Activated T-helper 2 cell treated with anti-CD3 and anti-CD28 coated beads, Interferon-gamma antibody, Interleukin-2, Interleukin-4, amounts not matched to agents 10 μg/mL and 5 μg/mL and 100 μg/mL, durations not matched to agents 14 hours and 24 hours and 36 hours (primary cell): ENCODE measurements at regions not wholly inside any gene's neighbourhood (a gene's known extent, or its start where the extent isn't known, plus 50 kb on each side); places are given as distances from the start of the nearest gene placed in this dataset.
"Not testable (repeated sequence)": the region's sequence is repeated elsewhere in the genome, so short reads cannot be mapped to it uniquely, and the experiment has no call there.

Experiments used
- DNase-seq: peaks from one replicate; pipeline ENCODE4 v3.0.0; 2021; ENCODE audit warnings: low spot score
- H3K27ac Mint-ChIP-seq: one replicate; pipeline ENCODE4 v1.8.0; 2021; ENCODE audit warnings: mixed read lengths
- H3K27me3 Mint-ChIP-seq: one replicate; pipeline ENCODE4 v1.8.0; 2021; ENCODE audit warnings: low read depth, mixed read lengths
- H3K36me3 Mint-ChIP-seq: one replicate; pipeline ENCODE4 v1.8.0; 2021; ENCODE audit warnings: low read depth, mixed read lengths
- H3K4me1 Mint-ChIP-seq: one replicate; pipeline ENCODE4 v1.8.0; 2021; ENCODE audit warnings: low read depth, mixed read lengths
- H3K4me3 Mint-ChIP-seq: one replicate; pipeline ENCODE4 v1.8.0; 2021; ENCODE audit warnings: low read depth, mild to moderate bottlenecking, moderate library complexity, mixed read lengths
- H3K9me3 Mint-ChIP-seq: one replicate; pipeline ENCODE4 v1.8.0; 2021; ENCODE audit warnings: mixed read lengths
- intact Hi-C: fragments of 100-400 bp; cut with micrococcal nuclease; formaldehyde crosslinking; loops from one replicate; pipeline ENCODE4 v1.15.1; 2023

GRCh38 chr2:228763379-228763981 lies 507.6 kb downstream of the PID1 start:
- no peaks in the 10 kb centered on the region for H3K4me1 Mint-ChIP-seq

DNA sequence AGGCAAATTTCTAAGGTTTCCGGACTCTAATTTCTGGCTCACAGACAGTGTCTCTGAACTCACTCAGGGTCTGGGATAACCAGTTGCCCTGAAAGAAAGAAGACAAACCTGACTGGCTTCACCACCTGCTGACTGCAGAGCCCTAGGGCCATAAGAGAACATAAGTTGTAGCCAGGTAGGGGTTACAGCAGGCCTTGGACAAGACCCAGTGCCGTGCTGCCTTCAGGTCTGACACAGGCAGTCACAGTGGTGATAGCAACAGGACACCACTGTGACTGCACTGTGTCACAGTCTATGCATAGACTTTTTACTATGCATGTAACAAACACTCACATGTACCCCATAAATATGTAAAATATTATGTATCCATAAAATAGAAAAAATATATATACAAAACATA lies 508.5 kb downstream of the PID1 start:
- Mint-ChIP-seq H3K36me3 (no peaks in the 10 kb centered on the region), H3K4me1 (no peaks in the 10 kb centered on the region), H3K27ac (no peak overlapping the region), H3K27me3 (no peaks in the 10 kb centered on the region), H3K9me3 (peaks cover 7% of the 10 kb centered on the region), H3K4me3 (no peak overlapping the region)
- no peak for DNase-seq
- intact Hi-C loops, result no loop called here

More at GRCh38 chr2:228763379-228763981, 507.6 kb downstream of the PID1 start:
- no peaks in the 10 kb centered on the region for H3K36me3 Mint-ChIP-seq
- no peak for DNase-seq
- H3K27ac Mint-ChIP-seq, result no peak overlapping the region
- H3K9me3 Mint-ChIP-seq, result peaks cover 7% of the 10 kb centered on the region
- H3K4me3 Mint-ChIP-seq, result no peak overlapping the region
- intact Hi-C loops, result no loop called here
- no peaks in the 10 kb centered on the region for H3K27me3 Mint-ChIP-seq

GRCh38 chr2:228755661-228756060 lies 515.4 kb downstream of the PID1 start:
- H3K36me3 Mint-ChIP-seq, H3K27me3 Mint-ChIP-seq, H3K4me3 Mint-ChIP-seq, H3K4me1 Mint-ChIP-seq, DNase-seq, H3K27ac Mint-ChIP-seq, intact Hi-C loops: not testable (repeated sequence)
- peaks cover 20% of the 10 kb centered on the region for H3K9me3 Mint-ChIP-seq

DNA sequence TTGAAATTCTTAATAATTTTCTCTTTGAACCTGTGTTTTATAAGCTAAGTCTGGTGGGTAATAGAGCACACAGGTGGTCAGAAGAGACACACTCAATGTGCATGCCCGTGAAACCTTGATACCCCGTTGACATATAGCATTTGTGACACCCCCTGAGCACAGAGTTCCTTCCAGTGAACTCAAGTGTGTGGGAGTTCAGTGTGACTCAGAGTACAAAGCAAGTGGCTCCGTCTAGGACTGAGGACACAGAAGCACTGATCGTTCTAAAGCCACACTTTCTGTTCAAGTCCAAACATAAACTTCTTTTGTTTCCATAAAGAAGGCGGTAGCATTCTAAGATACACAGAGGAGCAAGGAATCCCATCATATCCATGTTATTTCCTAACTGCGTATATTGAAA lies 523.6 kb downstream of the PID1 start:
- Mint-ChIP-seq H3K27me3 (no peaks in the 10 kb centered on the region), H3K4me1 (no peaks in the 10 kb centered on the region), H3K36me3 (no peaks in the 10 kb centered on the region), H3K4me3 (no peak overlapping the region), H3K9me3 (peaks cover 10% of the 10 kb centered on the region), H3K27ac (no peak overlapping the region)
- intact Hi-C loops, result no loop called here
- DNase-seq, result no peak

DNA sequence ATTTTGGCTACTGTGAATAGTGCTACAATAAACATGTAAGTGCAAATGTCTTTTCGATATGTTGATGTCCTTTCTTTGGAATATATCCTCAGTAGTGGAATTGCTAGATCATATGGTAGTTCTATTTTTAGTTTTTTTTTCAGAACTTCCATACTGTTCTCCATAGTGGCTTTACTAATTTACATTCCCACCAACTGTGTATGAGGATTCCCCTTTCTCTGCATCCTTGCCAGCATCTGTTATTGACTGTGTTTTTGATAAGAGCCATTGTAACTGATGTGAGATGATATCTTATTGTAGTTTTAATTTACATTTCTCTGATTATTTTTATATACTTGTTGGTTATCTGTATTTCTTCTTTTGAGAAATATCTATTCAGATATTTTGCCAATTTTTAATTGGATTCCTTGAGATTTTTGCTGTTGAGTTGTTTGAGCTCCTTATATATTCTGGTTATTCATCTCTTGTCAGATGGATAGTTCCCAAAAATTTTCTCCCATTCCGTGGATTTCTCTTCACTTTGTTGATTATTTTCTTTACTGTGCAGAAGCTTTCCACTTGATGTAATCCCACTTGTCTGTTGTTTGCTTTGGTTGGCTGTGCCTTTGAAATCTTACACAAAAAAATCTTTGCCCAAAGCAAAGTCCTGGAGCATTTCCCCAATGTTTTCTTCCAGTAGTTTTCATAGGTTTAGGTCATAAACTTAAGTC lies 532.3 kb downstream of the PID1 start:
- H3K27ac Mint-ChIP-seq, result no peak overlapping the region
- peaks cover 9% of the 10 kb centered on the region for H3K9me3 Mint-ChIP-seq
- H3K27me3 Mint-ChIP-seq, result no peaks in the 10 kb centered on the region
- no peaks in the 10 kb centered on the region for H3K4me1 Mint-ChIP-seq
- no peaks in the 10 kb centered on the region for H3K36me3 Mint-ChIP-seq
- H3K4me3 Mint-ChIP-seq, result no peak overlapping the region
- intact Hi-C loops, result no loop called here
- DNase-seq, result no peak

GRCh38 chr2:228735697-228736096 lies 535.4 kb downstream of the PID1 start:
- peaks cover 4% of the 10 kb centered on the region for H3K9me3 Mint-ChIP-seq
- intact Hi-C loops, result no loop called here
- H3K36me3 Mint-ChIP-seq, result no peaks in the 10 kb centered on the region
- H3K27me3 Mint-ChIP-seq, result no peaks in the 10 kb centered on the region
- no peaks in the 10 kb centered on the region for H3K4me1 Mint-ChIP-seq
- no peak overlapping the region for H3K27ac Mint-ChIP-seq
- H3K4me3 Mint-ChIP-seq, result no peak overlapping the region
- no peak for DNase-seq

DNA sequence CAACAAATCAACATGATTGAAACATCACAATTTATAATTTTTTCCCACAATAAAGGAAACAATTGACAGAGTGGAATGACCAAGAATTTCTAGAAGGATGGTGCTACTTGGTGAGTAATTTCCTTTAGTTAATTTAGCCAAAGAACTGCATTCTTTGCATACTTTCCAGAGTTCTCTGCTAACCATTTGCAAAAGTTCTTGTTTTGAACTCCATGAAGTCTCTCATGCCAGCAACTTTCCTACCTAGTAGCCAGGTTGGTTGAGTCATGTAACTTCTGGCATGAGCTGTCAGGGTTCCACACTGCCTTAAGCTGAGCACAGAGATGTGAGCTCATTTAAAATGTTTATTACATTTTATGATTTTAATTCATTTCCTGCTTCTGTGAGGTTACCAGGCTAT lies 539.6 kb downstream of the PID1 start:
- Mint-ChIP-seq H3K4me1 (no peaks in the 10 kb centered on the region), H3K27me3 (no peaks in the 10 kb centered on the region), H3K36me3 (no peaks in the 10 kb centered on the region), H3K4me3 (no peak overlapping the region), H3K9me3 (no peaks in the 10 kb centered on the region), H3K27ac (no peak overlapping the region)
- DNase-seq, result no peak
- intact Hi-C loops, result no loop called here

GRCh38 chr2:228728961-228729360 lies 542.1 kb downstream of the PID1 start:
- intact Hi-C loops, result no loop called here
- Mint-ChIP-seq H3K36me3 (no peaks in the 10 kb centered on the region), H3K27ac (no peak overlapping the region), H3K27me3 (no peaks in the 10 kb centered on the region), H3K9me3 (no peaks in the 10 kb centered on the region), H3K4me1 (no peaks in the 10 kb centered on the region), H3K4me3 (no peak overlapping the region)
- DNase-seq, result no peak

DNA sequence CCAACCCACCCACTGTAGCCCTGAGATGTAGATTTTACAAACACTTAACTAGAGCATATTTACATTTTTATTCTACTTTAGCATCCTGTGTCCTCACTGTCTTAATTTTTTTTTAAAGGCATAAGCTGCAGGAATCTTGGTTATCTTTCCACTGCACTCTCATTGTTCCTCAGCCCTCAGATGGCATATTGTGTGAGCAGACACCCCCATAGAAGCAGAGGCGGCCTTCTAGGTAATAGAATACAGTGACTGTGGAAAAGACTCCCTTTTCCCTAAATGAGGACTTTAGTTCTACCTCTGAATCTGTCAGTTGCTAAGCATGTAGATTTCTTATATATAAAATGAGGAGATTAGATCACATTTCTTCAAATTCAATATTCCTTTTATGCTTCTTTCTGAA lies 543.5 kb upstream of the SPHKAP start:
- intact Hi-C loops, result no loop called here
- H3K27me3 Mint-ChIP-seq, result no peaks in the 10 kb centered on the region
- no peak for DNase-seq
- peaks cover 5% of the 10 kb centered on the region for H3K9me3 Mint-ChIP-seq
- no peak overlapping the region for H3K4me3 Mint-ChIP-seq
- no peaks in the 10 kb centered on the region for H3K4me1 Mint-ChIP-seq
- no peaks in the 10 kb centered on the region for H3K36me3 Mint-ChIP-seq
- no peak overlapping the region for H3K27ac Mint-ChIP-seq

DNA sequence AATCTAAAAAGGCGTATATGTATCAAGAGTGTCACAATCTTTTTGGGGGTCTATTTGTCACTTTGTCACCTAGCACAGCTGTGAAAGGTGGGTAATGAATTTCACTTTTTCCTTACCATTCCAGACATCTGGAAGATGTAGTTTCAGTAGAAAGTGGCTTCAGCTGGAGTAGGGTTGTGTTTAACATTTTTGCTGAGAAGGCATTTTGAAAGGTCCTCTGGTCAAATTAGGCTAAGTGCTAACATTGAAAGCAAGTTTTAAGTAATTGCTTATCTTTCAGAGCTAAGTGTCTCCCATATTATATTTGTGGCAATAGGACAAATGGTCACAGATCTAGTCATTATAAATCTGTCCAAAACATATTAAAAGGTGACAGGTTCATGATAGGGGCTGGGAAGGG lies 542.1 kb upstream of the SPHKAP start:
- Mint-ChIP-seq H3K27me3 (no peaks in the 10 kb centered on the region), H3K27ac (no peak overlapping the region), H3K9me3 (peaks cover 5% of the 10 kb centered on the region), H3K4me3 (no peak overlapping the region), H3K4me1 (no peaks in the 10 kb centered on the region), H3K36me3 (no peaks in the 10 kb centered on the region)
- DNase-seq, result no peak
- intact Hi-C loops, result no loop called here

DNA sequence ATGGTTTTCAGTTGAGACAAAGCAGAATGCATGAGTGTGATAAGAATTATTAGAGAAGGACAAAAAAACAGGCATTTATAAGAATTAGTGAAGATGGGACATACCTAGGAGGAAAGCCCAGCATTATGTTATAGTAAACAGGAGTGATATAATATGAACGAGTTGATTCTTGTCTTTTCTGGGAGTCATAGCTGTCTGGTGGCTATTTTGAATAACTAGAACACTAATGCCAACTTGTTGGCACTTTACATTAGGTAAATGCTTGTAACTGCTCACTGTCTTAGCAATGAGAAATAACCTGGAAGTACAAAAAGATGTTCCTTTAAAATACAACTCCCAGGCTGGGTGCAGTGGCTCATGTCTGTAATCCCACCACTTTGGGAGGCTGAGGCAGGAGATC lies 540.8 kb upstream of the SPHKAP start:
- Mint-ChIP-seq H3K27me3 (no peaks in the 10 kb centered on the region), H3K4me3 (no peak overlapping the region), H3K9me3 (peaks cover 5% of the 10 kb centered on the region), H3K4me1 (no peaks in the 10 kb centered on the region), H3K27ac (no peak overlapping the region), H3K36me3 (no peaks in the 10 kb centered on the region)
- no peak for DNase-seq
- intact Hi-C loops, result no loop called here

GRCh38 chr2:228720895-228721294 lies 539.4 kb upstream of the SPHKAP start:
- no peaks in the 10 kb centered on the region for H3K36me3 Mint-ChIP-seq
- no peak for DNase-seq
- no peak overlapping the region for H3K4me3 Mint-ChIP-seq
- intact Hi-C loops, result no loop called here
- no peaks in the 10 kb centered on the region for H3K27me3 Mint-ChIP-seq
- no peaks in the 10 kb centered on the region for H3K4me1 Mint-ChIP-seq
- H3K27ac Mint-ChIP-seq, result no peak overlapping the region
- peaks cover 5% of the 10 kb centered on the region for H3K9me3 Mint-ChIP-seq

GRCh38 chr2:228709788-228710371 lies 528.4 kb upstream of the SPHKAP start:
- Mint-ChIP-seq H3K27ac (no peak overlapping the region), H3K9me3 (peaks cover 16% of the 10 kb centered on the region), H3K4me1 (no peaks in the 10 kb centered on the region), H3K4me3 (no peak overlapping the region), H3K27me3 (no peaks in the 10 kb centered on the region), H3K36me3 (no peaks in the 10 kb centered on the region)
- DNase-seq, result no peak
- intact Hi-C loops, result no loop called here
